Mesodermal cell (in vitro differentiated cells): ENCODE measurements at regions not wholly inside any gene's neighbourhood (a gene's known extent, or its start where the extent isn't known, plus 50 kb on each side); places are given as distances from the start of the nearest gene placed in this dataset.
"Not testable (repeated sequence)": the region's sequence is repeated elsewhere in the genome, so short reads cannot be mapped to it uniquely, and the experiment has no call there.

Experiments used
- H3K27ac ChIP-seq: 2 replicates; pipeline ENCODE4 v1.7.0; 2013; ENCODE audit warnings: mild to moderate bottlenecking, low read depth, low read length, moderate library complexity; ENCODE audit not compliant: severe bottlenecking
- H3K36me3 ChIP-seq: 2 replicates; pipeline ENCODE4 v1.7.1; 2013; ENCODE audit warnings: mild to moderate bottlenecking, low read length, moderate library complexity; ENCODE audit not compliant: control insufficient read depth, insufficient read depth
- H3K4me1 ChIP-seq: one replicate; pipeline ENCODE4 v1.7.1; 2013; ENCODE audit warnings: mild to moderate bottlenecking, low read length; ENCODE audit not compliant: insufficient read depth, control insufficient read depth, poor library complexity, severe bottlenecking
- H3K4me3 ChIP-seq: 2 replicates; pipeline ENCODE4 v1.7.0; 2013; ENCODE audit warnings: low read length, control low read depth, mild to moderate bottlenecking; ENCODE audit not compliant: insufficient read depth, poor library complexity, severe bottlenecking; ENCODE audit errors: extremely low read depth
- H3K9me3 ChIP-seq: 2 replicates; pipeline ENCODE4 v1.7.1; 2013; ENCODE audit warnings: mild to moderate bottlenecking, low read length, moderate library complexity; ENCODE audit not compliant: control insufficient read depth
- WGBS, 2 experiments: methylation state at CpG; one replicate each; pipeline ENCODE4 v1.1.5; 2013; ENCODE audit warnings: missing lambda C conversion rate in 2 of 2; ENCODE audit not compliant: insufficient coverage in 2 of 2; 5-methylcytosine and 5-hydroxymethylcytosine counted together

GRCh38 chr20:24418731-24419130 is 50.7 kb upstream of the SYNDIG1 start:
- Histone ChIP-seq H3K4me3 (no peak overlapping the region), H3K4me1 (no peaks in the 10 kb centered on the region), H3K9me3 (peaks cover 22% of the 10 kb centered on the region), H3K27ac (no peak overlapping the region), H3K36me3 (no peaks in the 10 kb centered on the region)
- 83% methylated on average over 2 of the region's 2 CpGs; no CpG with 5 or more reads in 1 of the 2 experiments for WGBS, 2 experiments

- H3K27ac ChIP-seq: no peak overlapping the region
- WGBS, 2 experiments: 91 to 94% methylated on average over 11 of the region's 11 CpGs
- H3K9me3 ChIP-seq: peaks cover 24% of the 10 kb centered on the region
- H3K4me1 ChIP-seq: no peaks in the 10 kb centered on the region
- H3K36me3 ChIP-seq: no peaks in the 10 kb centered on the region
- H3K4me3 ChIP-seq: no peak overlapping the region
These were observed 51.9 kb upstream of the SYNDIG1 start for GRCh38 chr20:24417485-24417884.

GRCh38 chr20:24415444-24415843 is 54.0 kb upstream of the SYNDIG1 start:
- 74 to 100% methylated on average over 3 to 6 of the region's 7 CpGs for WGBS, 2 experiments
- H3K4me3 ChIP-seq, H3K4me1 ChIP-seq, H3K27ac ChIP-seq, H3K36me3 ChIP-seq: not testable (repeated sequence)
- H3K9me3 ChIP-seq: peaks cover 24% of the 10 kb centered on the region

GRCh38 chr20:24411834-24412216 is 57.6 kb upstream of the SYNDIG1 start:
- no peaks in the 10 kb centered on the region for H3K4me1 ChIP-seq
- no peaks in the 10 kb centered on the region for H3K36me3 ChIP-seq
- WGBS, 2 experiments: 92 to 95% methylated on average over 6 of the region's 6 CpGs
- H3K9me3 ChIP-seq: peaks cover 18% of the 10 kb centered on the region
- H3K4me3 ChIP-seq: no peak overlapping the region
- no peak overlapping the region for H3K27ac ChIP-seq

- Histone ChIP-seq H3K27ac (no peak overlapping the region), H3K4me1 (no peaks in the 10 kb centered on the region), H3K4me3 (no peak overlapping the region), H3K36me3 (no peaks in the 10 kb centered on the region), H3K9me3 (peaks cover 12% of the 10 kb centered on the region)
- 93 to 98% methylated on average over 9 to 13 of the region's 17 CpGs for WGBS, 2 experiments
These were observed 58.2 kb upstream of the SYNDIG1 start for GRCh38 chr20:24411003-24411833.

- Histone ChIP-seq H3K36me3 (no peaks in the 10 kb centered on the region), H3K9me3 (no peaks in the 10 kb centered on the region)
- 60% methylated on average over 1 of the region's 1 CpG; no CpG with 5 or more reads in 1 of the 2 experiments for WGBS, 2 experiments
These were observed 62.3 kb upstream of the SYNDIG1 start for GRCh38 chr20:24407151-24407550.

GRCh38 chr20:24406750-24407149 is 62.7 kb upstream of the SYNDIG1 start:
- no peaks in the 10 kb centered on the region for H3K36me3 ChIP-seq
- no peaks in the 10 kb centered on the region for H3K9me3 ChIP-seq
- no peak overlapping the region for H3K27ac ChIP-seq
- no peak overlapping the region for H3K4me3 ChIP-seq
- H3K4me1 ChIP-seq: no peaks in the 10 kb centered on the region
- WGBS, 2 experiments: 60 to 100% methylated on average over 1 to 4 of the region's 4 CpGs

More at GRCh38 chr20:24407151-24407550, 62.3 kb upstream of the SYNDIG1 start:
- no peaks in the 10 kb centered on the region for H3K4me1 ChIP-seq
- H3K27ac ChIP-seq: no peak overlapping the region
- no peak overlapping the region for H3K4me3 ChIP-seq

GRCh38 chr20:24406251-24406650 is 63.2 kb upstream of the SYNDIG1 start:
- H3K36me3 ChIP-seq: no peaks in the 10 kb centered on the region
- H3K4me1 ChIP-seq: no peaks in the 10 kb centered on the region
- no peaks in the 10 kb centered on the region for H3K9me3 ChIP-seq
- 100% methylated on average over 1 of the region's 2 CpGs; no CpG with 5 or more reads in 1 of the 2 experiments for WGBS, 2 experiments
- H3K4me3 ChIP-seq: no peak overlapping the region
- H3K27ac ChIP-seq: no peak overlapping the region

GRCh38 chr20:24405810-24406209 is 63.6 kb upstream of the SYNDIG1 start:
- H3K4me1 ChIP-seq: no peaks in the 10 kb centered on the region
- 80% methylated on average over 1 of the region's 2 CpGs; no CpG with 5 or more reads in 1 of the 2 experiments for WGBS, 2 experiments
- no peaks in the 10 kb centered on the region for H3K9me3 ChIP-seq
- H3K4me3 ChIP-seq: no peak overlapping the region
- no peak overlapping the region for H3K27ac ChIP-seq
- no peaks in the 10 kb centered on the region for H3K36me3 ChIP-seq

- H3K27ac ChIP-seq: no peak overlapping the region
- H3K9me3 ChIP-seq: no peaks in the 10 kb centered on the region
- 100% methylated on average over 1 of the region's 1 CpG; no CpG with 5 or more reads in 1 of the 2 experiments for WGBS, 2 experiments
- H3K4me1 ChIP-seq: no peaks in the 10 kb centered on the region
- no peak overlapping the region for H3K4me3 ChIP-seq
- no peaks in the 10 kb centered on the region for H3K36me3 ChIP-seq
These were observed 66.0 kb upstream of the SYNDIG1 start for GRCh38 chr20:24403406-24403805.

- WGBS, 2 experiments: 92 to 96% methylated on average over 1 to 2 of the region's 2 CpGs
- Histone ChIP-seq H3K27ac (no peak overlapping the region), H3K4me3 (no peak overlapping the region), H3K4me1 (no peaks in the 10 kb centered on the region), H3K36me3 (no peaks in the 10 kb centered on the region), H3K9me3 (no peaks in the 10 kb centered on the region)
These were observed 67.2 kb upstream of the SYNDIG1 start for GRCh38 chr20:24402188-24402587.
